HEK293 (cell line): ENCODE measurements at regions not wholly inside any gene's neighbourhood (a gene's known extent, or its start where the extent isn't known, plus 50 kb on each side); places are given as distances from the start of the nearest gene placed in this dataset.

Experiments
- CTCF ChIP-seq: fragments of 450-650 bp; formaldehyde crosslinking; IDR thresholded peaks from 2 replicates; pipeline ENCODE4 v1.5.1; 2016; ENCODE audit warnings: missing biosample characterization, missing genetic modification characterization
- EGR2 ChIP-seq: fragments of 450-650 bp; formaldehyde crosslinking; IDR thresholded peaks from 2 replicates; pipeline ENCODE4 v1.5.1; 2016; ENCODE audit warnings: low read depth, missing biosample characterization, missing genetic modification characterization
- REST ChIP-seq: fragments of 450-650 bp; formaldehyde crosslinking; IDR thresholded peaks from 2 replicates; pipeline ENCODE4 v1.5.1; 2016; ENCODE audit warnings: missing biosample characterization, missing genetic modification characterization
- SP2 ChIP-seq: fragments of 450-650 bp; formaldehyde crosslinking; IDR thresholded peaks from 2 replicates; pipeline ENCODE4 v1.5.1; 2016; ENCODE audit warnings: missing biosample characterization, missing genetic modification characterization
- ZNF114 ChIP-seq: fragments of 450-650 bp; formaldehyde crosslinking; IDR thresholded peaks from 2 replicates; pipeline ENCODE4 v1.5.0; 2017; ENCODE audit warnings: missing biosample characterization, missing genetic modification characterization
- ZNF169 ChIP-seq: fragments of 450-650 bp; formaldehyde crosslinking; IDR thresholded peaks from 2 replicates; pipeline ENCODE4 v1.5.1; 2016; ENCODE audit warnings: missing biosample characterization, missing genetic modification characterization
- ZNF24 ChIP-seq: fragments of 450-650 bp; formaldehyde crosslinking; IDR thresholded peaks from 2 replicates; pipeline ENCODE4 v1.5.1; 2016; ENCODE audit warnings: missing biosample characterization, missing genetic modification characterization
- ZNF302 ChIP-seq: fragments of 450-650 bp; formaldehyde crosslinking; IDR thresholded peaks from 2 replicates; pipeline ENCODE4 v1.5.1; 2016; ENCODE audit warnings: missing biosample characterization, missing genetic modification characterization, low read depth
- ZNF776 ChIP-seq: fragments of 450-650 bp; formaldehyde crosslinking; IDR thresholded peaks from 2 replicates; pipeline ENCODE4 v1.5.0; 2017; ENCODE audit warnings: missing biosample characterization, missing genetic modification characterization, borderline replicate concordance
- ZNF777 ChIP-seq: fragments of 450-650 bp; formaldehyde crosslinking; IDR thresholded peaks from 2 replicates; pipeline ENCODE4 v1.5.1; 2017; ENCODE audit warnings: missing biosample characterization, missing genetic modification characterization, borderline replicate concordance
- ZNF785 ChIP-seq: fragments of 450-650 bp; formaldehyde crosslinking; IDR thresholded peaks from 2 replicates; pipeline ENCODE4 v1.5.1; 2016; ENCODE audit warnings: missing biosample characterization, missing genetic modification characterization

GRCh38 chr2:215654148-215654819 is 218.4 kb upstream of the FN1 start:
- TF ChIP-seq ZNF777 (tag by site-specific recombination) = no peak
- no peak for TF ChIP-seq ZNF114 (tag by site-specific recombination)
- no peak for TF ChIP-seq EGR2 (tag by site-specific recombination)
- TF ChIP-seq ZNF302 (tag by site-specific recombination) = no peak
- TF ChIP-seq REST = no peak
- TF ChIP-seq CTCF (tag by site-specific recombination) = no peak
- TF ChIP-seq ZNF169 (tag by site-specific recombination) = no peak
- TF ChIP-seq ZNF24 (tag by site-specific recombination) = no peak
- no peak for TF ChIP-seq SP2 (tag by site-specific recombination)
- no peak for TF ChIP-seq ZNF785
- TF ChIP-seq ZNF776 (tag by site-specific recombination) = no peak
